Activated naive CD4-positive, alpha-beta T cell treated with anti-CD3 and anti-CD28 coated beads for 36 hours (primary cell): ENCODE measurements at regions not wholly inside any gene's neighbourhood (a gene's known extent, or its start where the extent isn't known, plus 50 kb on each side); places are given as distances from the start of the nearest gene placed in this dataset.

Experiments
- CTCF ChIA-PET: fragments of 350-600 bp; sonication (Branson Sonifier 250); formaldehyde crosslinking; loops from one replicate; lab custom pipeline; 2021; ENCODE audit warnings: antibody characterized with exemption; lab: Charles Lee
- DNase-seq: peaks from one replicate; pipeline ENCODE4 v3.0.0-alpha.2; 2020
- H3K27ac Mint-ChIP-seq: one replicate; pipeline ENCODE4 v1.8.0; 2021; ENCODE audit warnings: mild to moderate bottlenecking, mixed read lengths
- H3K27me3 Mint-ChIP-seq: one replicate; pipeline ENCODE4 v1.8.0; 2021; ENCODE audit warnings: low read depth, mixed read lengths
- H3K36me3 Mint-ChIP-seq: one replicate; pipeline ENCODE4 v1.8.0; 2021; ENCODE audit warnings: low read depth, mixed read lengths
- H3K4me1 Mint-ChIP-seq: one replicate; pipeline ENCODE4 v1.8.0; 2021; ENCODE audit warnings: low read depth, mixed read lengths
- H3K4me3 Mint-ChIP-seq: one replicate; pipeline ENCODE4 v1.8.0; 2021; ENCODE audit warnings: mild to moderate bottlenecking, moderate library complexity, mixed read lengths
- H3K9me3 Mint-ChIP-seq: one replicate; pipeline ENCODE4 v1.8.0; 2021; ENCODE audit warnings: mixed read lengths
- intact Hi-C: fragments of 100-400 bp; cut with micrococcal nuclease; formaldehyde crosslinking; loops from one replicate; pipeline ENCODE4 v1.15.1; 2023

GRCh38 chr12:63036974-63037335 lies 102.0 kb upstream of the PPM1H start:
- Mint-ChIP-seq H3K36me3 (no peaks in the 10 kb centered on the region), H3K4me3 (no peak overlapping the region), H3K9me3 (no peaks in the 10 kb centered on the region), H3K27ac (no peak overlapping the region), H3K4me1 (no peaks in the 10 kb centered on the region), H3K27me3 (peaks cover 2% of the 10 kb centered on the region)
- CTCF ChIA-PET, result no interaction called here
- intact Hi-C loops, result no loop called here
- DNase-seq, result no peak

GRCh38 chr12:63036216-63036973 lies 101.4 kb upstream of the PPM1H start:
- no peaks in the 10 kb centered on the region for H3K4me1 Mint-ChIP-seq
- H3K9me3 Mint-ChIP-seq, result no peaks in the 10 kb centered on the region
- H3K4me3 Mint-ChIP-seq, result no peak overlapping the region
- H3K27ac Mint-ChIP-seq, result no peak overlapping the region
- DNase-seq, result no peak
- H3K27me3 Mint-ChIP-seq, result peaks cover 2% of the 10 kb centered on the region
- CTCF ChIA-PET, result no interaction called here
- no peaks in the 10 kb centered on the region for H3K36me3 Mint-ChIP-seq
- intact Hi-C loops, result no loop called here

GRCh38 chr12:63034601-63035000 lies 99.7 kb upstream of the PPM1H start:
- H3K9me3 Mint-ChIP-seq, result no peaks in the 10 kb centered on the region
- intact Hi-C loops, result no loop called here
- CTCF ChIA-PET, result no interaction called here
- no peak for DNase-seq
- no peaks in the 10 kb centered on the region for H3K36me3 Mint-ChIP-seq
- no peak overlapping the region for H3K27ac Mint-ChIP-seq
- no peak overlapping the region for H3K4me3 Mint-ChIP-seq
- H3K4me1 Mint-ChIP-seq, result no peaks in the 10 kb centered on the region
- peaks cover 2% of the 10 kb centered on the region for H3K27me3 Mint-ChIP-seq

- CTCF ChIA-PET, result no interaction called here
- H3K9me3 Mint-ChIP-seq, result peaks cover 2% of the 10 kb centered on the region
- H3K27ac Mint-ChIP-seq, result no peak overlapping the region
- no peak overlapping the region for H3K4me3 Mint-ChIP-seq
- no peaks in the 10 kb centered on the region for H3K36me3 Mint-ChIP-seq
- peaks cover 4% of the 10 kb centered on the region for H3K27me3 Mint-ChIP-seq
- DNase-seq, result no peak
- H3K4me1 Mint-ChIP-seq, result no peaks in the 10 kb centered on the region
- intact Hi-C loops, result no loop called here
These were observed 94.7 kb upstream of the PPM1H start for GRCh38 chr12:63029676-63030075.

- no peak for DNase-seq
- intact Hi-C loops, result no loop called here
- H3K4me1 Mint-ChIP-seq, result no peaks in the 10 kb centered on the region
- CTCF ChIA-PET, result no interaction called here
- H3K27ac Mint-ChIP-seq, result no peak overlapping the region
- H3K4me3 Mint-ChIP-seq, result no peak overlapping the region
- no peaks in the 10 kb centered on the region for H3K36me3 Mint-ChIP-seq
- peaks cover 2% of the 10 kb centered on the region for H3K9me3 Mint-ChIP-seq
- H3K27me3 Mint-ChIP-seq, result peaks cover 5% of the 10 kb centered on the region
These were observed 94.0 kb upstream of the PPM1H start for GRCh38 chr12:63028951-63029350.

- Mint-ChIP-seq H3K27me3 (peaks cover 5% of the 10 kb centered on the region), H3K9me3 (peaks cover 2% of the 10 kb centered on the region), H3K27ac (no peak overlapping the region), H3K4me1 (no peaks in the 10 kb centered on the region), H3K36me3 (no peaks in the 10 kb centered on the region), H3K4me3 (no peak overlapping the region)
- CTCF ChIA-PET, result interaction anchor here (0.8 kb wide), 1 partner anchor 19 kb away, joined by 4 read pairs; no protein-coding TSS in a partner anchor
- intact Hi-C loops, result no loop called here
- DNase-seq, result no peak
These were observed 90.2 kb upstream of the PPM1H start for GRCh38 chr12:63025116-63025515.

GRCh38 chr12:63023926-63024325 lies 89.0 kb upstream of the PPM1H start:
- H3K9me3 Mint-ChIP-seq, result peaks cover 2% of the 10 kb centered on the region
- H3K4me1 Mint-ChIP-seq, result no peaks in the 10 kb centered on the region
- H3K36me3 Mint-ChIP-seq, result no peaks in the 10 kb centered on the region
- no peak overlapping the region for H3K27ac Mint-ChIP-seq
- H3K27me3 Mint-ChIP-seq, result peaks cover 7% of the 10 kb centered on the region
- intact Hi-C loops, result no loop called here
- DNase-seq, result no peak
- H3K4me3 Mint-ChIP-seq, result no peak overlapping the region
- CTCF ChIA-PET, result no interaction called here

GRCh38 chr12:63021116-63021515 lies 86.2 kb upstream of the PPM1H start:
- CTCF ChIA-PET, result no interaction called here

GRCh38 chr12:63020269-63020668 lies 85.3 kb upstream of the PPM1H start:
- Mint-ChIP-seq H3K36me3 (no peaks in the 10 kb centered on the region), H3K9me3 (no peaks in the 10 kb centered on the region), H3K4me3 (no peak overlapping the region), H3K27me3 (peaks cover 5% of the 10 kb centered on the region), H3K4me1 (no peaks in the 10 kb centered on the region), H3K27ac (no peak overlapping the region)
- CTCF ChIA-PET, result no interaction called here
- intact Hi-C loops, result no loop called here
- no peak for DNase-seq

More at GRCh38 chr12:63021116-63021515, 86.2 kb upstream of the PPM1H start:
- Mint-ChIP-seq H3K27me3 (peaks cover 7% of the 10 kb centered on the region), H3K9me3 (no peaks in the 10 kb centered on the region), H3K4me3 (no peak overlapping the region), H3K27ac (no peak overlapping the region), H3K4me1 (no peaks in the 10 kb centered on the region), H3K36me3 (no peaks in the 10 kb centered on the region)
- no peak for DNase-seq
- intact Hi-C loops, result no loop called here

- peaks cover 2% of the 10 kb centered on the region for H3K27me3 Mint-ChIP-seq
- no peak overlapping the region for H3K4me3 Mint-ChIP-seq
- H3K9me3 Mint-ChIP-seq, result no peaks in the 10 kb centered on the region
- CTCF ChIA-PET, result no interaction called here
- H3K4me1 Mint-ChIP-seq, result no peaks in the 10 kb centered on the region
- H3K36me3 Mint-ChIP-seq, result no peaks in the 10 kb centered on the region
- no peak overlapping the region for H3K27ac Mint-ChIP-seq
- intact Hi-C loops, result no loop called here
- no peak for DNase-seq
These were observed 83.3 kb upstream of the PPM1H start for GRCh38 chr12:63018273-63018672.

- Mint-ChIP-seq H3K27me3 (no peaks in the 10 kb centered on the region), H3K9me3 (no peaks in the 10 kb centered on the region), H3K4me3 (no peak overlapping the region), H3K4me1 (no peaks in the 10 kb centered on the region), H3K36me3 (no peaks in the 10 kb centered on the region), H3K27ac (no peak overlapping the region)
- DNase-seq, result no peak
- intact Hi-C loops, result no loop called here
- CTCF ChIA-PET, result interaction anchor here (1.0 kb wide), 1 partner anchor 201 kb away, joined by 3 read pairs; no protein-coding TSS in a partner anchor
These were observed 78.4 kb upstream of the PPM1H start for GRCh38 chr12:63013302-63013701.

GRCh38 chr12:63010698-63011097 lies 75.7 kb upstream of the PPM1H start:
- no peaks in the 10 kb centered on the region for H3K36me3 Mint-ChIP-seq
- no peaks in the 10 kb centered on the region for H3K4me1 Mint-ChIP-seq
- DNase-seq, result no peak
- H3K27ac Mint-ChIP-seq, result no peak overlapping the region
- intact Hi-C loops, result no loop called here
- H3K27me3 Mint-ChIP-seq, result peaks cover 4% of the 10 kb centered on the region
- H3K9me3 Mint-ChIP-seq, result no peaks in the 10 kb centered on the region
- CTCF ChIA-PET, result no interaction called here
- no peak overlapping the region for H3K4me3 Mint-ChIP-seq

GRCh38 chr12:63008372-63008771 lies 73.4 kb upstream of the PPM1H start:
- Mint-ChIP-seq H3K27me3 (peaks cover 4% of the 10 kb centered on the region), H3K4me1 (no peaks in the 10 kb centered on the region), H3K36me3 (no peaks in the 10 kb centered on the region), H3K9me3 (no peaks in the 10 kb centered on the region), H3K4me3 (no peak overlapping the region), H3K27ac (no peak overlapping the region)
- CTCF ChIA-PET, result no interaction called here
- intact Hi-C loops, result no loop called here
- no peak for DNase-seq
